ENCODE measurements at regions not wholly inside any gene's neighbourhood (a gene's known extent, or its start where the extent isn't known, plus 50 kb on each side); places are given as distances from the start of the nearest gene placed in this dataset.
A peak's percentile ranks its signal among the peaks of the same experiment; 100 is the strongest.

DNA sequence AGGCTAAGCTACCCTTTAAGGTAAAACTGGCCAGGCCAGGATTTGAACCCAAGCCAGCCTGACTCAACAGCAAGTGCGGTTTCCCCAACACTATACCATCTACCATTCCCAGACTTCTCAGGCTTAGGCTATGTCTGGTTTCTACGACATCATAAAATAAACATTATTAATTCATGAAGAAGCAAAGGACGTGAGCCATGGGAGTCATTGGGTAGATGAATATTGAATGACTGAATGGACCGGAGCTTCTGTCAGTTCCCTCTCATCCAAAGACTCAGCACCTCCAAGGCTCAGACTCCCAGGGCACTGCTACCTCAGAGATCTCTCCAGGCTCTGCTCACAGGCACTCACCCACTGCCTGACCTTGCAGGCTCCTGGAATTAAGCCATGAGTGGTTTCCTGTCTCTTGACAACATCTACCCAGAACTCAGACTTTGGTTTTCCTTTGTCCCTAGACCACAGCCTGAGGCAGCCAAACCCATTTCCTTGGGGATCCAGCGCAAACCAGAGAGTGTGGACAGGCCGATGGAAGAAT, 64.6 kb upstream of the STEAP1B start:
- Histone ChIP-seq H3K4me3 (ENCODE audit: control extremely low read depth in 1 of 5, extremely low read depth in 1 of 5, insufficient read depth in 1 of 5, low read depth in 2 of 5, low read length in 4 of 5) (no peak overlapping the region), H2AFZ (ENCODE audit: insufficient read depth, low read depth, low read length, poor library complexity, severe bottlenecking) (peak overlapping the region; percentile 70), H3K4me2 (replicated peaks; ENCODE audit: low read depth, low read length, poor library complexity, severe bottlenecking) (peak overlapping the region; percentile 65), H3K27me3 (replicated peaks in 1 of 4; ENCODE audit: control extremely low read depth in 1 of 4, control insufficient read depth in 3 of 4, insufficient read depth in 4 of 4, low read length in 3 of 4) (no peaks in the 10 kb centered on the region), H3K4me1 (ENCODE audit: control insufficient read depth in 2 of 2, insufficient read depth in 2 of 2, low read length in 2 of 2) (peaks cover 55 to 67% of the 10 kb centered on the region in 2 donors), H3K36me3 (replicated peaks in 1 of 2; ENCODE audit: control extremely low read depth in 1 of 2, control insufficient read depth in 1 of 2, extremely low read depth in 1 of 2, insufficient read depth in 2 of 2, low read length in 1 of 2) (no peaks in the 10 kb centered on the region), H3K27ac (ENCODE audit: low read length in 2 of 2) (peak overlapping the region in 1 of 2 donors; percentile 46), H3K9me3 (ENCODE audit: control extremely low read depth in 1 of 3, control insufficient read depth in 2 of 3, insufficient read depth in 1 of 3, low read length in 2 of 3) (no peaks in the 10 kb centered on the region), H3K79me2 (ENCODE audit: control insufficient read depth, insufficient read depth, low read length) (peaks cover 5% of the 10 kb centered on the region), H4K20me1 (ENCODE audit: control insufficient read depth, insufficient read depth, low read length, poor library complexity, severe bottlenecking) (no peaks in the 10 kb centered on the region), H3K9ac (ENCODE audit: low read length) (peak overlapping the region; percentile 42)
- no peak for DNase-seq
- Mint-ChIP-seq H3K27me3 (no peaks in the 10 kb centered on the region), H3K27ac (peak overlapping the region; percentile 79), H3K4me3 (peak overlapping the region; percentile 72), H3K9me3 (ENCODE audit: insufficient read depth) (no peaks in the 10 kb centered on the region), H3K4me1 (peaks cover 67% of the 10 kb centered on the region)
- POLR2A ChIA-PET: interaction anchor here (0.8 kb wide), 1 partner anchor 99 kb away, joined by 4 read pairs; no protein-coding TSS in a partner anchor
- ATAC-seq (ENCODE audit: low read depth): no peak
- CTCF ChIA-PET: interaction anchor here (0.7 to 16.2 kb wide), 7 partner anchors 13 to 491 kb away, joined by 3 to 712 read pairs (median 4); partner anchors contain the start of gene IL6
- intact Hi-C loops (cut with micrococcal nuclease): loop anchor here (2.0 to 10.0 kb wide), 4 partner anchors 50 to 618 kb away; partner anchors contain the start of gene NUP42
- TF ChIP-seq EZH2 (IDR thresholded peaks at IDR 0.05; ENCODE audit: borderline replicate concordance, insufficient read depth, low read depth, low read length, poor library complexity, severe bottlenecking): no peak
- TF ChIP-seq, protein P1, sequence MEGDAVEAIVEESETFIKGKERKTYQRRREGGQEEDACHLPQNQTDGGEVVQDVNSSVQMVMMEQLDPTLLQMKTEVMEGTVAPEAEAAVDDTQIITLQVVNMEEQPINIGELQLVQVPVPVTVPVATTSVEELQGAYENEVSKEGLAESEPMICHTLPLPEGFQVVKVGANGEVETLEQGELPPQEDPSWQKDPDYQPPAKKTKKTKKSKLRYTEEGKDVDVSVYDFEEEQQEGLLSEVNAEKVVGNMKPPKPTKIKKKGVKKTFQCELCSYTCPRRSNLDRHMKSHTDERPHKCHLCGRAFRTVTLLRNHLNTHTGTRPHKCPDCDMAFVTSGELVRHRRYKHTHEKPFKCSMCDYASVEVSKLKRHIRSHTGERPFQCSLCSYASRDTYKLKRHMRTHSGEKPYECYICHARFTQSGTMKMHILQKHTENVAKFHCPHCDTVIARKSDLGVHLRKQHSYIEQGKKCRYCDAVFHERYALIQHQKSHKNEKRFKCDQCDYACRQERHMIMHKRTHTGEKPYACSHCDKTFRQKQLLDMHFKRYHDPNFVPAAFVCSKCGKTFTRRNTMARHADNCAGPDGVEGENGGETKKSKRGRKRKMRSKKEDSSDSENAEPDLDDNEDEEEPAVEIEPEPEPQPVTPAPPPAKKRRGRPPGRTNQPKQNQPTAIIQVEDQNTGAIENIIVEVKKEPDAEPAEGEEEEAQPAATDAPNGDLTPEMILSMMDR (IDR thresholded peaks at IDR 0.05): no peak
- WGBS (ENCODE audit: insufficient coverage): 26% methylated on average over 3 of the region's 6 CpGs

DNA sequence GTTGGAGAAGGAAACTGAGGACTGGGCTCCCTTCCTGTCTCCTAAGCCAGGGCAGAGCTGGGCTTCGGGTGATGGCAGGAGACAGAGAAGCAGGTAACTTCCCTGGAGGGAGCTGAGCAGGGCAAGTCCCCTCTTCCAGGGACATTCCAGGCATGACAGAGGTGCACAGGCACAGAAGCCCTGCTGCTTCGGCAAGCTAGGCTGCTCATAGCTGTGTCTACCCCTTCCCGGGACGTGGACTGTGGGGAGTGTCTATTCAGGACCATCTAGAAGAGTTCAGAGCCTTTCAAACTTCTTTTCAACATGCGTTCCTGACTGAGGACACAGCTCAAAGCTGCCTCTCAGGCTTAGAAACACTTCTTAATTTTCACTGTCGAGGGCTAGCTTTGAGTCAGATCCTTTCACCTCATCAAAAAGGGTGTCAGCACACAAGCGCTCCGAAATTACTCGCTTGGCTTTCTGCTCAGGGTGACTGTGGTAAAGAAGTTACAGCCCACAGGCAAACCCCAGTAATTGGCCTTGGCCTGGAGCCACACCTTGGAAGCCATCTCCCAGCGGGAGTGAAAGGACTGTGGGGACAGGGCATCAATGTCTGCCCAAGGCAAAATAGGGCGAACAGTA, 63.7 kb upstream of the STEAP1B start:
- Histone ChIP-seq H4K20me1 (ENCODE audit: control insufficient read depth, insufficient read depth, low read length, poor library complexity, severe bottlenecking) (no peaks in the 10 kb centered on the region), H3K27me3 (replicated peaks in 1 of 4; ENCODE audit: control extremely low read depth in 1 of 4, control insufficient read depth in 3 of 4, insufficient read depth in 4 of 4, low read length in 3 of 4) (no peaks in the 10 kb centered on the region), H3K4me3 (ENCODE audit: control extremely low read depth in 1 of 5, extremely low read depth in 1 of 5, insufficient read depth in 1 of 5, low read depth in 2 of 5, low read length in 4 of 5) (peak overlapping the region in 4 of 5 experiments; percentile 16 to 36 (median 34)), H3K27ac (ENCODE audit: low read length in 2 of 2) (peak overlapping the region; percentile 31 to 46), H3K79me2 (ENCODE audit: control insufficient read depth, insufficient read depth, low read length) (peaks cover 5% of the 10 kb centered on the region), H3K9me3 (ENCODE audit: control extremely low read depth in 1 of 3, control insufficient read depth in 2 of 3, insufficient read depth in 1 of 3, low read length in 2 of 3) (no peaks in the 10 kb centered on the region), H3K4me1 (ENCODE audit: control insufficient read depth in 2 of 2, insufficient read depth in 2 of 2, low read length in 2 of 2) (peaks cover 52 to 65% of the 10 kb centered on the region in 2 donors), H3K9ac (ENCODE audit: low read length) (peak overlapping the region; percentile 42), H3K36me3 (replicated peaks in 1 of 2; ENCODE audit: control extremely low read depth in 1 of 2, control insufficient read depth in 1 of 2, extremely low read depth in 1 of 2, insufficient read depth in 2 of 2, low read length in 1 of 2) (no peaks in the 10 kb centered on the region), H2AFZ (ENCODE audit: insufficient read depth, low read depth, low read length, poor library complexity, severe bottlenecking) (peak overlapping the region; percentile 70), H3K4me2 (replicated peaks; ENCODE audit: low read depth, low read length, poor library complexity, severe bottlenecking) (peak overlapping the region; percentile 65)
- ATAC-seq (ENCODE audit: low read depth): no peak
- ChIA-PET POLR2A (no interaction called here), CTCF (interaction anchor here (0.6 to 16.2 kb wide), 12 partner anchors 9 to 1117 kb away, joined by 3 to 712 read pairs (median 5); partner anchors contain the start of gene IL6)
- WGBS (ENCODE audit: insufficient coverage): 13% methylated on average over 11 of the region's 11 CpGs
- peak overlapping the region; percentile 52 for H3K27ac Mint-ChIP-seq
- DNase-seq: peak; percentile 35
- H3K4me1 Mint-ChIP-seq: peaks cover 61% of the 10 kb centered on the region
- no peaks in the 10 kb centered on the region for H3K9me3 Mint-ChIP-seq (ENCODE audit: insufficient read depth)
- H3K27me3 Mint-ChIP-seq: no peaks in the 10 kb centered on the region
- TF ChIP-seq EZH2 (IDR thresholded peaks at IDR 0.05; ENCODE audit: borderline replicate concordance, insufficient read depth, low read depth, low read length, poor library complexity, severe bottlenecking): no peak
- TF ChIP-seq, protein P1 (IDR thresholded peaks at IDR 0.05): no peak
- intact Hi-C loops (cut with micrococcal nuclease): loop anchor here (2.0 to 10.0 kb wide), 5 partner anchors 15 to 619 kb away; partner anchors contain the start of gene NUP42
- H3K4me3 Mint-ChIP-seq: peak overlapping the region; percentile 72

Measured in B cell (primary cell).